Epithelial cell of esophagus (primary cell): ENCODE measurements at regions not wholly inside any gene's neighbourhood (a gene's known extent, or its start where the extent isn't known, plus 50 kb on each side); places are given as distances from the start of the nearest gene placed in this dataset.

Source experiments
- DNase-seq: peaks from one replicate; pipeline ENCODE4 v3.0.0; 2010; ENCODE audit warnings: low read depth
- H3K4me3 ChIP-seq: 2 replicates; pipeline ENCODE4 v1.5.1; 2011; ENCODE audit warnings: mild to moderate bottlenecking, low read length, control low read depth
- TF ChIP-seq, protein P1 (sequence below): IDR thresholded peaks from 2 replicates; pipeline ENCODE4 v1.5.1; 2011; ENCODE audit warnings: low read depth, mild to moderate bottlenecking, low read length, control low read depth, inconsistent platforms; ENCODE audit not compliant: insufficient read depth; ENCODE audit errors: missing control alignments

- H3K4me3 ChIP-seq = no peak overlapping the region
- no peak for DNase-seq
- TF ChIP-seq, protein P1, sequence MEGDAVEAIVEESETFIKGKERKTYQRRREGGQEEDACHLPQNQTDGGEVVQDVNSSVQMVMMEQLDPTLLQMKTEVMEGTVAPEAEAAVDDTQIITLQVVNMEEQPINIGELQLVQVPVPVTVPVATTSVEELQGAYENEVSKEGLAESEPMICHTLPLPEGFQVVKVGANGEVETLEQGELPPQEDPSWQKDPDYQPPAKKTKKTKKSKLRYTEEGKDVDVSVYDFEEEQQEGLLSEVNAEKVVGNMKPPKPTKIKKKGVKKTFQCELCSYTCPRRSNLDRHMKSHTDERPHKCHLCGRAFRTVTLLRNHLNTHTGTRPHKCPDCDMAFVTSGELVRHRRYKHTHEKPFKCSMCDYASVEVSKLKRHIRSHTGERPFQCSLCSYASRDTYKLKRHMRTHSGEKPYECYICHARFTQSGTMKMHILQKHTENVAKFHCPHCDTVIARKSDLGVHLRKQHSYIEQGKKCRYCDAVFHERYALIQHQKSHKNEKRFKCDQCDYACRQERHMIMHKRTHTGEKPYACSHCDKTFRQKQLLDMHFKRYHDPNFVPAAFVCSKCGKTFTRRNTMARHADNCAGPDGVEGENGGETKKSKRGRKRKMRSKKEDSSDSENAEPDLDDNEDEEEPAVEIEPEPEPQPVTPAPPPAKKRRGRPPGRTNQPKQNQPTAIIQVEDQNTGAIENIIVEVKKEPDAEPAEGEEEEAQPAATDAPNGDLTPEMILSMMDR = no peak
Observed at GRCh38 chr17:33977729-33978514, 277.2 kb upstream of the CCL2 start.

DNA sequence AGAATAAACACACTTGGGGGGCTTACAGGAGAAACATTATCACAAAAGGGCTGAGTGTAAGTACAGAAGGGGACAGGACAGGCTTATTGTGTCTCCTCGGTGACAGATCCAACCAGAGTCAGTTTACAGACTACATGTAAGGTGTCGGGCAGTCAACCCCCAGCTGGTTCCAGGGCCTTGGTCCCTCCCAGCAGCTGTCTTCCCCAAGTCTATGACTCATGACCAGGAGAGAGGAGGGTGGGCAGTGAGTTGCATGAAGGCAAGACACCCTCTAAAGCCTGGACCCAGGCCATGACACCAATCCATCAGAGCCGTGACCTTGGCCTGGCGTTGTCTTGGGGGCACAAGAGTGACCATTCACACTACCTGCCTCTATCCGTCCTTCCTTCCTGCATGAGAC lies 276.2 kb upstream of the CCL2 start:
- DNase-seq = no peak
- TF ChIP-seq, protein P1 = no peak
- no peak overlapping the region for H3K4me3 ChIP-seq

DNA sequence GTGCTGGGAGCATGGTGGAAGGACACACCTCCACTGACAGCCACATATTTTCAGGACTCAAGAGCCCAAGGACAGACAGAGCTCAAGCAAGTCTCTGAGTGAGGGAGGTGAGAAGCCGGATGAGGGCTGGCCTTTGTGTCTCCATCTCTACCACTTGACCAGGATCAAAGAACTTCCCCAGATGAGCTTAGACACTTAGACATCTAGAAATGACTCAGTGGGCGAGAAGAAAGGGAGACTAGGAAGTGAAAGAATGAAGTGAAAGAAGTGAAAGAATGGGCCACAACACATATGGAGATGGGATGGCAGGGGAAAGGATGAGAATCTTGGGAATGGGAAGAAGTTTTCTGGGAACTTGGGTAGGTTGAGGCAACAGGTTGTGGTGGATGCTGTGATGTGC lies 274.9 kb upstream of the CCL2 start:
- TF ChIP-seq, protein P1 = no peak
- DNase-seq = no peak
- H3K4me3 ChIP-seq = no peak overlapping the region

GRCh38 chr17:33981711-33982601 lies 273.1 kb upstream of the CCL2 start:
- TF ChIP-seq, protein P1 = no peak
- DNase-seq = no peak

DNA sequence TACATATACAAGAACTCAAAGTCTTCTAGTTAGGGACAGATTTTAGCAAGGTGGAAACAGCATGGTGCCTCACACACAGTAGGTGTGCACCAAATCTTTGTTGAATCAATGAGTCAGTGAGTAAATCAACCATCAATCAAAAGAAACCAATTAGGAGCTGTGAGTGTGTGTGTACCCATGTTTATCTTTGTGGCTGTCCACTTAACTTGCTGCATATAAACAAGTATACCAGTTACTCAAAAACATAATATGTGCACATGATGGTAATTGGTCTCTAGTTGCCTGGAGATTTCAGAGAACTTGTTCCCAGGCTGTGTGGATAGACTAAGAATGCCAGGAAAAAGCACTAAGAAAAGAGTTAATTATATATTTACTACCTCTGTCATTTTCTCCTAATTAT lies 272.2 kb upstream of the CCL2 start:
- no peak for DNase-seq
- no peak overlapping the region for H3K4me3 ChIP-seq
- TF ChIP-seq, protein P1 = no peak

More at GRCh38 chr17:33981711-33982601, 273.1 kb upstream of the CCL2 start:
- H3K4me3 ChIP-seq = no peak overlapping the region

GRCh38 chr17:33983824-33984574 lies 271.1 kb upstream of the CCL2 start:
- TF ChIP-seq, protein P1 = no peak
- no peak for DNase-seq
- no peak overlapping the region for H3K4me3 ChIP-seq
